ENCODE measurements at regions not wholly inside any gene's neighbourhood (a gene's known extent, or its start where the extent isn't known, plus 50 kb on each side); places are given as distances from the start of the nearest gene placed in this dataset.

DNA sequence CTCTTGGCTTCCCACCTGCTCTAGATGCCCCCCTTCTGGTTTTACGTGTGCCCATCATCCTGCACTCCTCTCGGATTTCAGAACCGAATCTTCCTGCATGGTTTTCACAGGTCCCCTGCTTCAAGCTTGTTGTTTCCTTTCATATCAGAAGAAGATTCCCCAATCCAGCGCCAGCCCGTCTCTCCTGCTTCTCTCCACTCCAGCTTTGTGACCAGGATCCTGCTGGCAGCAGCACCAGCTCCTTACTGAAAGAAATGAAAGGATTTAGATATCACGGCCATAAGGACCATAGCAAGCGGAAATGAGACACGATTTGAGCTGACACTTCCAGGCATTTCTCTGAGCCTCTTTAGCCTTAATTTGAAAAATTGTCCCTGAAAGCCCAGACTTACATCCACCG lies 180.3 kb upstream of the UBE3A start:
- no peaks in the 10 kb centered on the region for H3K4me1 ChIP-seq (ENCODE audit: low read length)
- no peaks in the 10 kb centered on the region for H3K27me3 ChIP-seq (ENCODE audit: low read depth, low read length)
- H3K4me3 ChIP-seq (ENCODE audit: low read length) = no peak overlapping the region
- no peak overlapping the region for H3K27ac ChIP-seq (ENCODE audit: low read length)
- H3K36me3 ChIP-seq (replicated peaks; ENCODE audit: low read depth, low read length) = no peaks in the 10 kb centered on the region
- H3K9ac ChIP-seq (ENCODE audit: low read length) = no peak overlapping the region
- H3K9me3 ChIP-seq (ENCODE audit: insufficient read depth, low read length) = no peaks in the 10 kb centered on the region
- H4K20me1 ChIP-seq (ENCODE audit: insufficient read depth, low read length) = no peaks in the 10 kb centered on the region
- no peak for TF ChIP-seq EZH2phosphoT487 (IDR thresholded peaks at IDR 0.05; ENCODE audit: low read depth)
- TF ChIP-seq, protein P1, sequence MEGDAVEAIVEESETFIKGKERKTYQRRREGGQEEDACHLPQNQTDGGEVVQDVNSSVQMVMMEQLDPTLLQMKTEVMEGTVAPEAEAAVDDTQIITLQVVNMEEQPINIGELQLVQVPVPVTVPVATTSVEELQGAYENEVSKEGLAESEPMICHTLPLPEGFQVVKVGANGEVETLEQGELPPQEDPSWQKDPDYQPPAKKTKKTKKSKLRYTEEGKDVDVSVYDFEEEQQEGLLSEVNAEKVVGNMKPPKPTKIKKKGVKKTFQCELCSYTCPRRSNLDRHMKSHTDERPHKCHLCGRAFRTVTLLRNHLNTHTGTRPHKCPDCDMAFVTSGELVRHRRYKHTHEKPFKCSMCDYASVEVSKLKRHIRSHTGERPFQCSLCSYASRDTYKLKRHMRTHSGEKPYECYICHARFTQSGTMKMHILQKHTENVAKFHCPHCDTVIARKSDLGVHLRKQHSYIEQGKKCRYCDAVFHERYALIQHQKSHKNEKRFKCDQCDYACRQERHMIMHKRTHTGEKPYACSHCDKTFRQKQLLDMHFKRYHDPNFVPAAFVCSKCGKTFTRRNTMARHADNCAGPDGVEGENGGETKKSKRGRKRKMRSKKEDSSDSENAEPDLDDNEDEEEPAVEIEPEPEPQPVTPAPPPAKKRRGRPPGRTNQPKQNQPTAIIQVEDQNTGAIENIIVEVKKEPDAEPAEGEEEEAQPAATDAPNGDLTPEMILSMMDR (IDR thresholded peaks at IDR 0.05; ENCODE audit: low read depth, low read length) = no peak
- H3K79me2 ChIP-seq (ENCODE audit: low read length) = no peaks in the 10 kb centered on the region
- no peak overlapping the region for H2AFZ ChIP-seq (ENCODE audit: low read depth, low read length)
- no peak overlapping the region for H3K4me2 ChIP-seq (ENCODE audit: low read length)

DNA sequence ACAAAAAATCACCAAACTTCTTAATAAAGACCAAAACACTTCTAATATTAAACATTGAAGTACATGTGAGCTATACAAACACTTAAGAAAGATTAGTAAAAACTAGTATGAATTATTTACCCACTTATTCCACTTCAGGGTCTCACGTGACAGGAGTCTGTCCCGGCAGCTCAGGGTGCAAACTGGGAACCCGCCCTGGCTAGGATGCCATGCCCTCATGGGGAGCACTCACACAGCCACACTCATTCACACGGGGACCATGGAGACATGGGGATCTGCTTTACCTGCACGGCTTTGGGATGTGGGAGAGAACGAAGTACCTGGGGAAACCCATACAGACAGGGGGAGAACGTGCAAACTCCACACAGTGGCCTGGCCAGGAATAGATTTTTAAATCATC lies 179.3 kb upstream of the UBE3A start:
- Histone ChIP-seq H2AFZ (ENCODE audit: low read depth, low read length) (no peak overlapping the region), H3K4me3 (ENCODE audit: low read length) (no peak overlapping the region), H3K4me2 (ENCODE audit: low read length) (no peak overlapping the region), H3K9me3 (ENCODE audit: insufficient read depth, low read length) (no peaks in the 10 kb centered on the region), H3K36me3 (replicated peaks; ENCODE audit: low read depth, low read length) (no peaks in the 10 kb centered on the region), H3K4me1 (ENCODE audit: low read length) (no peaks in the 10 kb centered on the region), H3K27me3 (ENCODE audit: low read depth, low read length) (no peaks in the 10 kb centered on the region), H3K27ac (ENCODE audit: low read length) (no peak overlapping the region), H3K79me2 (ENCODE audit: low read length) (no peaks in the 10 kb centered on the region), H3K9ac (ENCODE audit: low read length) (no peak overlapping the region), H4K20me1 (ENCODE audit: insufficient read depth, low read length) (no peaks in the 10 kb centered on the region)
- TF ChIP-seq, protein P1 (IDR thresholded peaks at IDR 0.05; ENCODE audit: low read depth, low read length) = no peak

DNA sequence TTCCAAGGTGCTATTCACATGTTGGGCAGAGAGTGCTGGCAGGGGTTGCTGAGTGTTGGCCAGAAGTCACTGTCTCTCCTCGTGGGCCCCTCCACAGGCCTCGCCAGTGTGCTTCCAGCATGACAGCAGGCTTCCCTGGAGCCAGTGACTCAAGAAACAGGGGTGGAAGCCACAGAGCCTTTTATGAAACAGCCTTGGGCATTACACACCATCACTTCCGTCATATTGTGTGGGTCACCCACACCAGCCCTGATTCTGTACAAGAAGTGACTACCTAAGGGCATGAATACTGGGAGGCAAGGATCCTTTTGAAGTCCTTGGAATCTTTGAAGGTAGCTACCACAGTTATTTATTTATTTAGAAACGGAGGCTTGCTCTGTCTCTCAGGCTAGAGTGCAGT lies 177.6 kb upstream of the UBE3A start:
- no peaks in the 10 kb centered on the region for H3K27me3 ChIP-seq (ENCODE audit: low read depth, low read length)
- H2AFZ ChIP-seq (ENCODE audit: low read depth, low read length) = no peak overlapping the region
- H3K36me3 ChIP-seq (replicated peaks; ENCODE audit: low read depth, low read length) = no peaks in the 10 kb centered on the region
- H3K4me1 ChIP-seq (ENCODE audit: low read length) = no peaks in the 10 kb centered on the region
- no peak overlapping the region for H3K27ac ChIP-seq (ENCODE audit: low read length)
- no peak overlapping the region for H3K9ac ChIP-seq (ENCODE audit: low read length)
- H4K20me1 ChIP-seq (ENCODE audit: insufficient read depth, low read length) = no peaks in the 10 kb centered on the region
- H3K4me2 ChIP-seq (ENCODE audit: low read length) = no peak overlapping the region
- H3K79me2 ChIP-seq (ENCODE audit: low read length) = no peaks in the 10 kb centered on the region
- TF ChIP-seq, protein P1 (IDR thresholded peaks at IDR 0.05; ENCODE audit: low read depth, low read length) = no peak
- no peak for TF ChIP-seq EZH2phosphoT487 (IDR thresholded peaks at IDR 0.05; ENCODE audit: low read depth)
- no peaks in the 10 kb centered on the region for H3K9me3 ChIP-seq (ENCODE audit: insufficient read depth, low read length)
- no peak overlapping the region for H3K4me3 ChIP-seq (ENCODE audit: low read length)

DNA sequence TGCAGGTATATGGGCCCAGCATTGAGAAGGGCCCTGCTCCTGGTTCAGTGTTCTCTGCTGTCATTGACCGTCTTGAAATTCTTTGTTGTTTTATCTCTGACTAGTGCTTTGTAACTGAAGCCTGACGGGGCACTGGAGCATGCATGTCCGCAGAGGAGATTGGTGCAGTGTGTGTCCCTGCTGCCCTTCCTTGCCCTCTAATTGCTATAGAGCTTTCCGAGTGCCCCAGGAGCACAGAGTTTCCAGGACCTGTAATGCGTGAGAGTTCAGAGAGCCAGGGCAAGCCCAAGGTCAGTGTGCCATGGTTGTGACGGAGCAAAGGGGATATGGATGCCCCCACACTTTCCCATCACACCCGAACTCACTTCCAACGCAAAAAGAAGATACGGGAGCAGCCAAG lies 174.3 kb upstream of the UBE3A start:
- no peaks in the 10 kb centered on the region for H3K36me3 ChIP-seq (replicated peaks; ENCODE audit: low read depth, low read length)
- H3K27ac ChIP-seq (ENCODE audit: low read length) = no peak overlapping the region
- H4K20me1 ChIP-seq (ENCODE audit: insufficient read depth, low read length) = no peaks in the 10 kb centered on the region
- H3K4me3 ChIP-seq (ENCODE audit: low read length) = no peak overlapping the region
- TF ChIP-seq, protein P1 (IDR thresholded peaks at IDR 0.05; ENCODE audit: low read depth, low read length) = no peak
- no peak for TF ChIP-seq EZH2phosphoT487 (IDR thresholded peaks at IDR 0.05; ENCODE audit: low read depth)
- no peaks in the 10 kb centered on the region for H3K9me3 ChIP-seq (ENCODE audit: insufficient read depth, low read length)
- no peak overlapping the region for H3K4me2 ChIP-seq (ENCODE audit: low read length)
- H3K9ac ChIP-seq (ENCODE audit: low read length) = no peak overlapping the region
- H3K27me3 ChIP-seq (ENCODE audit: low read depth, low read length) = no peaks in the 10 kb centered on the region
- no peaks in the 10 kb centered on the region for H3K79me2 ChIP-seq (ENCODE audit: low read length)
- no peak overlapping the region for H2AFZ ChIP-seq (ENCODE audit: low read depth, low read length)
- no peaks in the 10 kb centered on the region for H3K4me1 ChIP-seq (ENCODE audit: low read length)

Measured in OCI-LY3 (cell line).